ENCODE measurements at regions not wholly inside any gene's neighbourhood (a gene's known extent, or its start where the extent isn't known, plus 50 kb on each side); places are given as distances from the start of the nearest gene placed in this dataset.

- TF ChIP-seq CTCF (IDR thresholded peaks at IDR 0.05) (no peak), POLR2A (IDR thresholded peaks at IDR 0.05) (no peak)
Measured at GRCh38 chr3:31016196-31016595, 121.7 kb upstream of the GADL1 start.

Data from Peyer's patch (tissue), 4 donors.